Lung (tissue), 11 donors: ENCODE measurements at regions not wholly inside any gene's neighbourhood (a gene's known extent, or its start where the extent isn't known, plus 50 kb on each side); places are given as distances from the start of the nearest gene placed in this dataset.

ENCODE experiments used
- ATAC-seq: fragments of 200-7000 bp; cut with Tn5 transposase; one replicate; pipeline ENCODE4 v1.9.1; 2020; ENCODE audit warnings: moderate number of reproducible peaks; ENCODE audit not compliant: insufficient read depth, low FRiP score
- DNase-seq, 3 donors: peaks; one replicate each; pipeline ENCODE4 v3.0.0-alpha.2; 2013 to 2017
- H3K27ac ChIP-seq, 2 donors: one replicate each; pipeline ENCODE4 v1.5.1; 2013; ENCODE audit warnings: mild to moderate bottlenecking in 2 of 2, moderate library complexity in 2 of 2, control low read depth in 1 of 2, inconsistent platforms in 1 of 2, low read depth in 1 of 2, low read length in 1 of 2
- H3K27me3 ChIP-seq, 3 donors: one replicate each; pipeline ENCODE4 v1.5.1; 2013; ENCODE audit warnings: low read length in 2 of 3; ENCODE audit not compliant: control insufficient read depth in 3 of 3, insufficient read depth in 3 of 3
- H3K36me3 ChIP-seq, 4 donors: one replicate each; pipeline ENCODE4 v1.5.1; 2013; ENCODE audit warnings: low read length in 4 of 4, mild to moderate bottlenecking in 1 of 4, moderate library complexity in 1 of 4; ENCODE audit not compliant: control insufficient read depth in 4 of 4, insufficient read depth in 4 of 4
- H3K4me1 ChIP-seq, 5 donors: one replicate each; pipeline ENCODE4 v1.5.1; 2013; ENCODE audit warnings: low read length in 5 of 5, mild to moderate bottlenecking in 2 of 5, moderate library complexity in 1 of 5; ENCODE audit not compliant: control insufficient read depth in 5 of 5, insufficient read depth in 5 of 5
- H3K4me3 ChIP-seq: one replicate; pipeline ENCODE4 v1.5.1; 2013; ENCODE audit warnings: mild to moderate bottlenecking, control low read depth, moderate library complexity
- H3K9ac ChIP-seq, 2 donors: one replicate each; pipeline ENCODE4 v1.5.1; 2013; ENCODE audit warnings: low read length in 2 of 2, control low read depth in 1 of 2; ENCODE audit not compliant: insufficient read depth in 1 of 2
- H3K9me3 ChIP-seq, 4 donors: one replicate each; pipeline ENCODE4 v1.5.1; 2013; ENCODE audit warnings: low read length in 3 of 4, mild to moderate bottlenecking in 1 of 4, moderate library complexity in 1 of 4; ENCODE audit not compliant: control insufficient read depth in 4 of 4, insufficient read depth in 3 of 4
- CTCF ChIP-seq: IDR thresholded peaks from 2 replicates; pipeline ENCODE4 v1.5.1; 2012; ENCODE audit warnings: mild to moderate bottlenecking; ENCODE audit errors: control extremely low read depth, extremely low read depth
- WGBS, 2 donors: extraction: QIAGEN DNeasy Blood & Tissue Kit; methylation state at CpG; one replicate each; pipeline ENCODE4 v1.1.7; 2013; 5-methylcytosine and 5-hydroxymethylcytosine counted together
- donor health status: control.
- donor health status: control.
- donor health status: Bipolar disorder and iron deficiency.
- donor health status: healthy.
- donor health status: DM: yes; HTN: yes; CAD: no.

- Histone ChIP-seq H3K9ac (no peak overlapping the region), H3K4me3 (no peak overlapping the region), H3K36me3 (no peaks in the 10 kb centered on the region), H3K9me3 (peaks cover 0 to 7% (median 0%) of the 10 kb centered on the region in 4 donors), H3K4me1 (no peaks in the 10 kb centered on the region), H3K27me3 (peaks cover 0 to 5% (median 0%) of the 10 kb centered on the region in 3 donors), H3K27ac (no peak overlapping the region)
- WGBS, 2 donors = 81 to 83% methylated on average over 1 of the region's 1 CpG
- ATAC-seq (no peak), DNase-seq (no peak)
- TF ChIP-seq CTCF = no peak
These were observed 145.4 kb downstream of the IRX5 start for GRCh38 chr16:55076053-55076452.

- H3K9ac ChIP-seq = no peak overlapping the region
- no peak for ATAC-seq
These were observed 146.6 kb downstream of the IRX5 start for GRCh38 chr16:55077266-55077665.

GRCh38 chr16:55078153-55078552, 147.5 kb downstream of the IRX5 start:
- H3K27ac ChIP-seq = no peak overlapping the region
- ATAC-seq = no peak

More at GRCh38 chr16:55077266-55077665, 146.6 kb downstream of the IRX5 start:
- TF ChIP-seq CTCF = no peak
- Histone ChIP-seq H3K27me3 (peaks cover 0 to 5% (median 0%) of the 10 kb centered on the region in 3 donors), H3K36me3 (no peaks in the 10 kb centered on the region), H3K4me1 (peaks cover 0 to 3% (median 0%) of the 10 kb centered on the region in 5 donors), H3K4me3 (no peak overlapping the region), H3K9me3 (peaks cover 0 to 4% (median 0%) of the 10 kb centered on the region in 4 donors), H3K27ac (no peak overlapping the region)
- no peak for DNase-seq
- WGBS, 2 donors = 77 to 83% methylated on average over 4 of the region's 4 CpGs

More at GRCh38 chr16:55078153-55078552, 147.5 kb downstream of the IRX5 start:
- Histone ChIP-seq H3K4me1 (peaks cover 0 to 8% (median 0%) of the 10 kb centered on the region in 5 donors), H3K9ac (no peak overlapping the region), H3K36me3 (no peaks in the 10 kb centered on the region), H3K4me3 (no peak overlapping the region), H3K9me3 (peaks cover 0 to 5% (median 0%) of the 10 kb centered on the region in 4 donors), H3K27me3 (peaks cover 0 to 5% (median 0%) of the 10 kb centered on the region in 3 donors)
- TF ChIP-seq CTCF = no peak
- WGBS, 2 donors = 91 to 95% methylated on average over 5 of the region's 5 CpGs
- no peak for DNase-seq
